DND-41 (cell line): ENCODE measurements at regions not wholly inside any gene's neighbourhood (a gene's known extent, or its start where the extent isn't known, plus 50 kb on each side); places are given as distances from the start of the nearest gene placed in this dataset.
A peak's percentile ranks its signal among the peaks of the same experiment; 100 is the strongest.

Source experiments
- ATAC-seq: fragments of 200-7000 bp; cut with Tn5 transposase; 3 replicates; pipeline ENCODE4 v1.9.1; 2021; ENCODE audit warnings: low read depth; ENCODE audit not compliant: insufficient read depth
- DNase-seq: peaks from one replicate; pipeline ENCODE4 v3.0.0-alpha.2; 2020
- H2AFZ ChIP-seq: 2 replicates; pipeline ENCODE4 v1.6.0; 2012; ENCODE audit warnings: low read depth, low read length
- H3K27ac ChIP-seq: 2 replicates; pipeline ENCODE4 v1.5.1; 2012; ENCODE audit warnings: low read length, inconsistent platforms
- H3K27me3 ChIP-seq: fragments of 200-600 bp; sonication (generic); 2 replicates; pipeline ENCODE4 v1.6.0; 2012; ENCODE audit warnings: low read length, mild to moderate bottlenecking, inconsistent platforms; ENCODE audit not compliant: insufficient read depth, poor library complexity
- H3K36me3 ChIP-seq: 2 replicates; pipeline ENCODE4 v1.5.1; 2012; ENCODE audit warnings: low read length, inconsistent platforms; ENCODE audit not compliant: insufficient read depth
- H3K4me1 ChIP-seq: 2 replicates; pipeline ENCODE4 v1.5.1; 2012; ENCODE audit warnings: mild to moderate bottlenecking, low read length; ENCODE audit not compliant: insufficient read depth
- H3K4me2 ChIP-seq: 2 replicates; pipeline ENCODE4 v1.6.0; 2012; ENCODE audit warnings: mild to moderate bottlenecking, moderate library complexity, low read length, inconsistent platforms; ENCODE audit not compliant: insufficient read depth
- H3K4me3 ChIP-seq, 2 experiments: fragments of 200-600 bp in 1 of 2; shearing (Covaris generic) in 1 of 2; 2 replicates each; pipeline ENCODE4 v1.5.1; 2012 to 2016; ENCODE audit warnings: inconsistent platforms in 2 of 2, low read length in 2 of 2, mild to moderate bottlenecking in 2 of 2, low read depth in 1 of 2, moderate library complexity in 1 of 2
- H3K79me2 ChIP-seq: 2 replicates; pipeline ENCODE4 v1.6.0; 2012; ENCODE audit warnings: low read length, inconsistent platforms; ENCODE audit not compliant: insufficient read depth
- H3K9ac ChIP-seq: 2 replicates; pipeline ENCODE4 v1.6.0; 2012; ENCODE audit warnings: low read depth, mild to moderate bottlenecking, inconsistent platforms, low read length, moderate library complexity
- H3K9me3 ChIP-seq: 2 replicates; pipeline ENCODE4 v1.5.1; 2012; ENCODE audit warnings: low read length, moderate library complexity, mild to moderate bottlenecking, inconsistent platforms; ENCODE audit not compliant: insufficient read depth, severe bottlenecking
- H4K20me1 ChIP-seq: 2 replicates; pipeline ENCODE4 v1.6.0; 2012; ENCODE audit warnings: low read length; ENCODE audit not compliant: insufficient read depth
- EZH2 ChIP-seq: IDR thresholded peaks from 3 replicates; pipeline ENCODE4 v1.6.1; 2012; ENCODE audit warnings: borderline replicate concordance, low read depth, mild to moderate bottlenecking, moderate library complexity, low read length, inconsistent platforms; ENCODE audit not compliant: severe bottlenecking
- TF ChIP-seq, protein P1 (sequence below): IDR thresholded peaks from 2 replicates; pipeline ENCODE4 v1.5.1; 2012; ENCODE audit warnings: borderline replicate concordance, low read length, moderate library complexity, mild to moderate bottlenecking; ENCODE audit not compliant: poor library complexity, severe bottlenecking; ENCODE audit errors: extremely low read depth

DNA sequence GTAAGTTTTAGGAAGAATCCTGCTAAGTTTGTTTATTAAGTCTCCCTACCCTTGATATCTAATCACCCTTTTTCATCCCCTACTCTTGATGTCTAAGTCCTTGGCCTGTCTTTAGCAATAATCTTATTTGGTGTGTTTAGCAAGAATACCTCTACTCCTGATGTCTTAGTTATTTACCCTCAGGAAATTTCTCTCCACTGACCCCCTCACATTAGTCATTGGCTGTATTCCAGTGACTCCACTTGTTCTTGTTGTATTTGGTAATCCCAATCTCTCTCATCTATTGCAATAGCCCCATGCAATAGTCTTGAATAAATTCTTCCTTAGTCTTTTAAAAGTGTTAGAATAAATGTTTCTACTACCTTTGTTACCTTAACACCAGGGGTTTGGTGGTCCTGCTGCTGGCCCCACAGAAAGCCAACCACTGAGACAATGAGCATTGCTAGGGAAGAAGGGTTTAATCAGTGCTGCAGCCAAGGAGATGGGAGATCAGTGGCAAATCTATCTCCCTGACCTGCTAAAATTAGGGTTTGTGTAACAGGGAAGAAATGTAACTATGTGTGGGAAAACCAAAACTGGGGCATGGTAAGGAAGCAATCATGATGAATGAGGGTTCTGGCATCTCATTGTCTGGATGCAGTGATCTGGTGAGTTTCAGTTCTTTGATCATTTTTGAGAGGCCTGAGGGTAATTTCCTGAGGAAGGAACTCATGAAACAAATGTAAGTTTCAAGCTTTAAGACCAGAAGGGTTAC lies 236.4 kb upstream of the DAB2 start:
- Histone ChIP-seq H3K4me3 (no peak overlapping the region), H3K4me1 (peaks cover 15% of the 10 kb centered on the region), H3K4me2 (no peak overlapping the region), H3K27me3 (peaks cover 3% of the 10 kb centered on the region), H2AFZ (no peak overlapping the region), H3K79me2 (no peaks in the 10 kb centered on the region), H3K27ac (no peak overlapping the region), H3K36me3 (no peaks in the 10 kb centered on the region), H3K9me3 (no peaks in the 10 kb centered on the region), H3K9ac (no peak overlapping the region), H4K20me1 (no peaks in the 10 kb centered on the region)
- no peak for ATAC-seq
- DNase-seq = no peak
- TF ChIP-seq, protein P1, sequence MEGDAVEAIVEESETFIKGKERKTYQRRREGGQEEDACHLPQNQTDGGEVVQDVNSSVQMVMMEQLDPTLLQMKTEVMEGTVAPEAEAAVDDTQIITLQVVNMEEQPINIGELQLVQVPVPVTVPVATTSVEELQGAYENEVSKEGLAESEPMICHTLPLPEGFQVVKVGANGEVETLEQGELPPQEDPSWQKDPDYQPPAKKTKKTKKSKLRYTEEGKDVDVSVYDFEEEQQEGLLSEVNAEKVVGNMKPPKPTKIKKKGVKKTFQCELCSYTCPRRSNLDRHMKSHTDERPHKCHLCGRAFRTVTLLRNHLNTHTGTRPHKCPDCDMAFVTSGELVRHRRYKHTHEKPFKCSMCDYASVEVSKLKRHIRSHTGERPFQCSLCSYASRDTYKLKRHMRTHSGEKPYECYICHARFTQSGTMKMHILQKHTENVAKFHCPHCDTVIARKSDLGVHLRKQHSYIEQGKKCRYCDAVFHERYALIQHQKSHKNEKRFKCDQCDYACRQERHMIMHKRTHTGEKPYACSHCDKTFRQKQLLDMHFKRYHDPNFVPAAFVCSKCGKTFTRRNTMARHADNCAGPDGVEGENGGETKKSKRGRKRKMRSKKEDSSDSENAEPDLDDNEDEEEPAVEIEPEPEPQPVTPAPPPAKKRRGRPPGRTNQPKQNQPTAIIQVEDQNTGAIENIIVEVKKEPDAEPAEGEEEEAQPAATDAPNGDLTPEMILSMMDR = no peak
- no peak for TF ChIP-seq EZH2

DNA sequence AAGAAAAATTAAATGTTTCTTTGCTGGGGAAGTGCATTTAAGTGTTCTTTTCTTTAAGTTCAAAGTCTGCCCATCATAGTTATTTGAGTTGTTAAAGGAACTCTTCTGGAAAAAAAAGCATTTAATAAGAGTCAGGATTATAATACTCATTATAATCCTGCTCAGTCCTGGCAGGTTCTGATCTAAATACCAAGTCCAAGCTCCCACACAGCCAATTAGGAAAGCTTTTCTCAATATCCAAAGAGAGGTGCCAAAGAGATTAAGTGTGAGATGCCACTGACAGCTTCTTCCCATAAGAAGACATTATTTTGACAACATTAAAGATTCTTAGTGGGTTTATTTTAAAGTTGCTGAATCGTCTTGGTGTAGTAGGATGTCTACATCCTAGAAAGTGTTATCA lies 235.2 kb upstream of the DAB2 start:
- no peak overlapping the region for H3K27ac ChIP-seq
- H3K79me2 ChIP-seq = no peaks in the 10 kb centered on the region
- DNase-seq (no peak), ATAC-seq (no peak)
- no peaks in the 10 kb centered on the region for H4K20me1 ChIP-seq
- H3K9ac ChIP-seq = no peak overlapping the region
- peaks cover 15% of the 10 kb centered on the region for H3K4me1 ChIP-seq
- H3K36me3 ChIP-seq = no peaks in the 10 kb centered on the region
- H2AFZ ChIP-seq = no peak overlapping the region
- H3K27me3 ChIP-seq = peaks cover 3% of the 10 kb centered on the region
- H3K4me3 ChIP-seq = no peak overlapping the region
- H3K9me3 ChIP-seq = no peaks in the 10 kb centered on the region
- no peak overlapping the region for H3K4me2 ChIP-seq
- TF ChIP-seq, protein P1 = no peak
- TF ChIP-seq EZH2 = no peak

DNA sequence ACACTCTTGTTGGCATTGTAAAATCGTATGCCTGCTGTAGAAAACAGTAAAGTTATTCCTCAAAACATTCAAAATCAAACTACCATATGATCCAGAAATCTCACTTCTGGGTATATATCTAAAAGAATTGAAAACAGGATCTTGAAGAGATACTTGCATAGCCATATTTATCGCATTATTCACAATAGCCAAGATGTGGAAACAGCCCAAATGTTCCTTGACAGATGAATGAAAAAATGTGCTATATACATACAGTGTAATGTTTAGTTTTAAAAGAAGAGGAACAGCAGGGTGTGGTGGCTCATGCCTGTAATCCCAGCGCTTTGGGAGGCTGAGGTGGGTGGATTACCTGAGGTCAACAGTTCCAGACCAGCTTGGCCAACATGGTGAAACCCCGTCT lies 234.1 kb upstream of the DAB2 start:
- Histone ChIP-seq H3K9me3 (no peaks in the 10 kb centered on the region), H2AFZ (no peak overlapping the region), H4K20me1 (no peaks in the 10 kb centered on the region), H3K27ac (no peak overlapping the region), H3K36me3 (no peaks in the 10 kb centered on the region), H3K4me1 (peaks cover 15% of the 10 kb centered on the region), H3K4me3 (no peak overlapping the region), H3K79me2 (no peaks in the 10 kb centered on the region), H3K27me3 (peaks cover 3% of the 10 kb centered on the region), H3K9ac (no peak overlapping the region), H3K4me2 (no peak overlapping the region)
- TF ChIP-seq, protein P1 = no peak
- TF ChIP-seq EZH2 = no peak
- DNase-seq (no peak), ATAC-seq (no peak)

DNA sequence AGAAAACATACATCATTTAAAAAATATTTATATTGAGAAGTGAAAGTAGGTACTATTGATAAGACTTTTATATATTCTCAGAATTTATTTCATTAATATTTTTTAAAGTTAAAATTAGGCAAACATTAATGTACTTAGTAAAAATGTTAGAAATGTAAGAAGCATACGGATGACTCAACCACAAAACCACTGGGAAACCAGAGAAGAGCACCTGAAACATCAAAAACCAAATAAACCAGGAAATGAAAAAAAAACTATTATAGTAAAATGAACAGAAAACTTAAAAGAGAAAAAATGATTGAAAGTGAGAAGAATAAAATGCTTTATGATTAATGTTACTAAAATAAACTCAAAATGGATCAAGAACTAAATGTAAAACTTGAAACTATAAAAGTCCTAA lies 233.2 kb upstream of the DAB2 start:
- Histone ChIP-seq H3K27ac (no peak overlapping the region), H4K20me1 (no peaks in the 10 kb centered on the region), H3K4me3 (no peak overlapping the region), H3K36me3 (no peaks in the 10 kb centered on the region), H3K27me3 (peaks cover 3% of the 10 kb centered on the region), H3K4me2 (no peak overlapping the region), H3K9ac (no peak overlapping the region), H3K4me1 (peaks cover 15% of the 10 kb centered on the region), H3K79me2 (no peaks in the 10 kb centered on the region), H2AFZ (no peak overlapping the region), H3K9me3 (no peaks in the 10 kb centered on the region)
- TF ChIP-seq, protein P1 = no peak
- no peak for TF ChIP-seq EZH2
- DNase-seq (no peak), ATAC-seq (peak; percentile 47; the same call in 1 of the 3 replicates)
